ENCODE measurements at regions not wholly inside any gene's neighbourhood (a gene's known extent, or its start where the extent isn't known, plus 50 kb on each side); places are given as distances from the start of the nearest gene placed in this dataset.
"Not testable (repeated sequence)": the region's sequence is repeated elsewhere in the genome, so short reads cannot be mapped to it uniquely, and the experiment has no call there.

GRCh38 chr12:124675881-124676713, 108.7 kb upstream of the NCOR2 start:
- Histone ChIP-seq H3K27ac (peak overlapping the region in 9 of 11 experiments; percentile 3 to 61 (median 50); a peak in 15 of 22 replicates), H3K4me1 (peaks cover 59 to 73% (median 71%) of the 10 kb centered on the region in 10 experiments), H4K20me1 (no peaks in the 10 kb centered on the region), H3K27me3 (no peaks in the 10 kb centered on the region), H3K9ac (peak overlapping the region in 8 of 11 experiments; percentile 1 to 43 (median 31); a peak in 10 of 22 replicates), H3K4me2 (peak overlapping the region; percentile 31 to 95 (median 81)), H3K4me3 (no peak overlapping the region), H3K9me3 (replicated peaks in 1 of 11) (no peaks in the 10 kb centered on the region), H3K36me3 (no peaks in the 10 kb centered on the region)
- TF ChIP-seq Cebpa-rat (IDR thresholded peaks at IDR 0.05) = no peak

DNA sequence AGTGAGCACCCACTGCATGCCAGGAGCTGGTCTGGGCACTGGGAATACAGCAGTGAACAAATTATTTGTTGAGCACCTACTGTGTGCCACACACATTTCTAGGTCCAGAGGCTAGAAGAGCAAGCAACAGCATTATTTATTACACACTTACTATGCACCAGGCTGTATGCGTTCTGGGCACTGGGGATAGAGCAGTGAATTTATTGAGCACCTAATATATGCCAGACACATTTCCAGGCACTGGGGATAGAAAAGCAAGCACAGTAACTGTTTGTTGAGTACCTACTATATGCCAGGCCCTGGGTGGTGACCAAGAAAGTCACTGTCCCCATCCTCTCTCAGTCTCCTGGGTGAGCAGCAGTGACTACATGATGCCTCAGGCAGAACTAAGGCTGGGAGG, 107.5 kb upstream of the NCOR2 start:
- peak overlapping the region in 6 of 11 experiments; percentile 47 to 61 (median 54); a peak in 5 of 22 replicates for H3K27ac ChIP-seq
- peaks cover 51 to 66% (median 60%) of the 10 kb centered on the region in 10 experiments for H3K4me1 ChIP-seq
- H3K36me3 ChIP-seq = no peaks in the 10 kb centered on the region
- peak overlapping the region in 6 of 11 experiments; percentile 36 to 95 (median 81); a peak in 8 of 22 replicates for H3K4me2 ChIP-seq
- H3K4me3 ChIP-seq = no peak overlapping the region
- H3K9me3 ChIP-seq (replicated peaks in 1 of 11) = peaks cover 0 to 4% (median 0%) of the 10 kb centered on the region in 11 experiments; a peak in 2 of 22 replicates
- peak overlapping the region in 1 of 11 experiments; percentile 32; a peak in 4 of 22 replicates for H3K9ac ChIP-seq
- no peak for TF ChIP-seq Cebpa-rat (IDR thresholded peaks at IDR 0.05)
- no peaks in the 10 kb centered on the region for H4K20me1 ChIP-seq
- H3K27me3 ChIP-seq = no peaks in the 10 kb centered on the region

GRCh38 chr12:124673801-124674617, 106.6 kb upstream of the NCOR2 start:
- H4K20me1 ChIP-seq = no peaks in the 10 kb centered on the region
- peak overlapping the region in 10 of 11 experiments; percentile 7 to 95 (median 40); a peak in 14 of 22 replicates for H3K4me2 ChIP-seq
- peaks cover 49 to 66% (median 60%) of the 10 kb centered on the region in 10 experiments for H3K4me1 ChIP-seq
- no peak for TF ChIP-seq Cebpa-rat (IDR thresholded peaks at IDR 0.05)
- peak overlapping the region in 5 of 11 experiments; percentile 21 to 47 (median 29); a peak in 7 of 22 replicates for H3K27ac ChIP-seq
- H3K36me3 ChIP-seq = no peaks in the 10 kb centered on the region
- H3K4me3 ChIP-seq = no peak overlapping the region
- H3K9me3 ChIP-seq (replicated peaks in 1 of 11) = peaks cover 0 to 5% (median 0%) of the 10 kb centered on the region in 11 experiments; a peak in 2 of 22 replicates
- H3K27me3 ChIP-seq = no peaks in the 10 kb centered on the region
- H3K9ac ChIP-seq = peak overlapping the region in 6 of 11 experiments; percentile 9 to 56 (median 28); a peak in 6 of 22 replicates

DNA sequence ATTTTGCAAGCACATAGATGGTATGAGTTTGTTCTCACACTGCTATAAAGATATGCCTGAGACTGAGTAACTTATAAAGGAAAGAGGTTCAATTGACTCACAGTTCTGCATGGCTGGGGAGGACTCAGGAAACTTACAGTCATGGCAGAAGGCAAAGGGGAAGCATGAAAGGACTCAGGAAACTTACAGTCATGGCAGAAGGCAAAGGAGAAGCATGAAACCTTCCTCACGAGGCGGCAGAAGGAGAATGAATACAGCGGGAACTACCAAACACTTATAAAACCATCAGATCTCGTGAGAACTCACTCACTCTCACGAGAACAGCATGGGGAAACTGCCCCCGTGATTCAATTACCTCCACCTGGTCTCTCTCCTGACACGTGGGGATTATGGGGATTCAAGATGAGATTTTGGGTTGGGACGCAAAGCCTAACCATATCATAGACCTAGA, 101.9 kb upstream of the NCOR2 start:
- not testable (repeated sequence) for H3K36me3 ChIP-seq, H3K27me3 ChIP-seq, H4K20me1 ChIP-seq, H3K4me3 ChIP-seq
- H3K4me1 ChIP-seq = peaks cover 15 to 38% (median 22%) of the 10 kb centered on the region in 10 experiments
- H3K9me3 ChIP-seq (replicated peaks in 1 of 11) = peaks cover 9 to 20% (median 14%) of the 10 kb centered on the region in 11 experiments
- H3K9ac ChIP-seq = 0 out of 22 replicates have a peak overlapping the region, but pooled peaks of 1 of the 11 experiments have one; percentile 2
- H3K4me2 ChIP-seq = peak overlapping the region; percentile 36 to 87 (median 70)
- peak overlapping the region in 7 of 11 experiments; percentile 26 to 59 (median 46); a peak in 10 of 22 replicates for H3K27ac ChIP-seq

GRCh38 chr12:124668602-124669001, 101.2 kb upstream of the NCOR2 start:
- H3K9ac ChIP-seq = no peak overlapping the region
- peak overlapping the region; percentile 36 to 87 (median 70) for H3K4me2 ChIP-seq
- TF ChIP-seq Cebpa-rat (IDR thresholded peaks at IDR 0.05) = no peak
- no peaks in the 10 kb centered on the region for H3K36me3 ChIP-seq
- peaks cover 12 to 34% (median 19%) of the 10 kb centered on the region in 10 experiments for H3K4me1 ChIP-seq
- H3K9me3 ChIP-seq (replicated peaks in 1 of 11) = peaks cover 9 to 21% (median 14%) of the 10 kb centered on the region in 11 experiments
- H3K27ac ChIP-seq = peak overlapping the region in 7 of 11 experiments; percentile 26 to 53 (median 39); a peak in 9 of 22 replicates
- no peaks in the 10 kb centered on the region for H3K27me3 ChIP-seq
- no peak overlapping the region for H3K4me3 ChIP-seq
- H4K20me1 ChIP-seq = no peaks in the 10 kb centered on the region

DNA sequence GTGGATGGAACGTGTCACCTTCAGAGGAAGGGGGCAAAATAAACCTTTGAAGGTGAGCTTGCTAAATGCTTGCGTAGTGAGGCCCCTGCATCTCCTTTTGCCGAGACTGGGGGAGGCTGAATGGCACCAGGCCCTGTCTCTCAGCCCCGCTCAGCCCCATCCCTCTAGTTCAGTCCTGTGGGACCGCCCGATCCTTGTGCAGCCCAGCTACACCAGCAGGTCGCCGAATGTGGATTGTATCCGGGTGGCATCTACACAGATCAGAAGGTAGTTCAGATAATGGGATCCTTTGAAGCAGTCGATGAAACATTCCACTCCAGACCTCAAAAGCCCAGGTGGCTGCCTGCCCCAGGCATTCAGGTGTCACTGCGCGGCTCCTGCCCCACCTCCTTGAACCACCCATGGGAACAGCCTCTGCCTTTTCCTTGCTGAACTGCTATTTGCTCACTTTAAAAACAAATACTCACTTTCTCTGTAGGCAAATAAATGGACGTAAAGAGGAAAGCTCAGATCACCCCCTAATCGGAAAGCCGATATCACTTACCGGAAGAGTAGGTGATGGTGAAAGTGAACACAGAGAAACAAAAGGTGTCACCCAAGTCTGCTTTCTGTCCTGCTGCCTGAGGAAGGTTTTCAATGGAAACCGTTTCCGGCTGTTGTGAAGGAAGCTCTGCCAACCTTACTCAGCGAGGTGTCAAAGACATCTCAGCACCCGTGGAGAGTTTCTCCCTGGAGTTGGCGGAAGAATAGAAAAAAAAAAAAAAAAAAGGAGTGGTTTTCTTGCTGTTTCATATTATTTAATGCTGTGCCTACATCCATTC, 100.3 kb upstream of the NCOR2 start:
- no peak for TF ChIP-seq Cebpa-rat (IDR thresholded peaks at IDR 0.05)
- no peaks in the 10 kb centered on the region for H3K36me3 ChIP-seq
- peaks cover 9 to 21% (median 14%) of the 10 kb centered on the region in 11 experiments for H3K9me3 ChIP-seq (replicated peaks in 1 of 11)
- H3K4me2 ChIP-seq = peak overlapping the region in 2 of 11 experiments; percentile 71 to 75; a peak in 2 of 22 replicates
- H3K27ac ChIP-seq = no peak overlapping the region
- no peaks in the 10 kb centered on the region for H4K20me1 ChIP-seq
- no peaks in the 10 kb centered on the region for H3K27me3 ChIP-seq
- no peak overlapping the region for H3K4me3 ChIP-seq
- H3K9ac ChIP-seq = no peak overlapping the region
- peaks cover 12 to 34% (median 19%) of the 10 kb centered on the region in 10 experiments for H3K4me1 ChIP-seq

DNA sequence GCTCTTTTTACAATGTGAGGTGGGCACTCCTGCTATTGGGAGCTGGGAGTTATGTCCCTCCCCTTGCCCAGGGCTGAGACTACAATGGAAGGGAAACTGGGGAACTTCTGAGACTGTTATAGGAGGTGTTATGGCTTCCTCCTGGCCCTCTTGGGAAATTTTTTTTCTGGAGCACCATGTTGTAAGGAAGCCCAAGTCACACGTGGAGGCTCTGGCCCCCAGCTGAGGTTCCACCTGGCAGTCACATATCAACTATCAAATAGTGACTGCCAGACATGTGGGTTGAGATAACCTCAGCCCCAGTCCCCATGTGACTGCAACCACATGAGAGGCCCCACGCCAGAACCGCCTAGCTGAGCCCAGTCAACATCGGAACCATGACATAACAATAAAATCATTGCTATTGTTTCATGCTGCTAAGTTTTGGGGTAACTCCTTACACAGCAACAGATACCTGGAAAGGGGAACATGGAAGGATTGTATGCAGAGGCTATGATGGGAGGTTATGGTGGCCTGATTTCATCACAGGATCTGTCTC, 99.4 kb upstream of the NCOR2 start:
- Histone ChIP-seq H3K27me3 (no peaks in the 10 kb centered on the region), H3K4me3 (no peak overlapping the region), H3K36me3 (no peaks in the 10 kb centered on the region), H3K4me1 (peaks cover 12 to 34% (median 19%) of the 10 kb centered on the region in 10 experiments), H3K9ac (no peak overlapping the region), H3K4me2 (no peak overlapping the region), H3K27ac (no peak overlapping the region), H4K20me1 (no peaks in the 10 kb centered on the region), H3K9me3 (replicated peaks in 1 of 11) (peaks cover 9 to 21% (median 14%) of the 10 kb centered on the region in 11 experiments)
- no peak for TF ChIP-seq Cebpa-rat (IDR thresholded peaks at IDR 0.05)

GRCh38 chr12:124665511-124665910, 98.1 kb upstream of the NCOR2 start:
- H3K27ac ChIP-seq = no peak overlapping the region
- no peak overlapping the region for H3K9ac ChIP-seq
- H3K36me3 ChIP-seq = no peaks in the 10 kb centered on the region
- peaks cover 16 to 43% (median 22%) of the 10 kb centered on the region in 10 experiments for H3K4me1 ChIP-seq
- H3K4me3 ChIP-seq = no peak overlapping the region
- no peaks in the 10 kb centered on the region for H4K20me1 ChIP-seq
- TF ChIP-seq Cebpa-rat (IDR thresholded peaks at IDR 0.05) = no peak
- H3K4me2 ChIP-seq = no peak overlapping the region
- no peaks in the 10 kb centered on the region for H3K27me3 ChIP-seq
- H3K9me3 ChIP-seq (replicated peaks in 1 of 11) = peaks cover 9 to 21% (median 14%) of the 10 kb centered on the region in 11 experiments
